NCI-H526 (cell line): ENCODE measurements at regions not wholly inside any gene's neighbourhood (a gene's known extent, or its start where the extent isn't known, plus 50 kb on each side); places are given as distances from the start of the nearest gene placed in this dataset.
"Not testable (repeated sequence)": the region's sequence is repeated elsewhere in the genome, so short reads cannot be mapped to it uniquely, and the experiment has no call there.

Experiments used
- DNase-seq, 2 experiments: peaks; one replicate each; lab custom pipeline; 2025; lab: John Stamatoyannopoulos, UW

DNA sequence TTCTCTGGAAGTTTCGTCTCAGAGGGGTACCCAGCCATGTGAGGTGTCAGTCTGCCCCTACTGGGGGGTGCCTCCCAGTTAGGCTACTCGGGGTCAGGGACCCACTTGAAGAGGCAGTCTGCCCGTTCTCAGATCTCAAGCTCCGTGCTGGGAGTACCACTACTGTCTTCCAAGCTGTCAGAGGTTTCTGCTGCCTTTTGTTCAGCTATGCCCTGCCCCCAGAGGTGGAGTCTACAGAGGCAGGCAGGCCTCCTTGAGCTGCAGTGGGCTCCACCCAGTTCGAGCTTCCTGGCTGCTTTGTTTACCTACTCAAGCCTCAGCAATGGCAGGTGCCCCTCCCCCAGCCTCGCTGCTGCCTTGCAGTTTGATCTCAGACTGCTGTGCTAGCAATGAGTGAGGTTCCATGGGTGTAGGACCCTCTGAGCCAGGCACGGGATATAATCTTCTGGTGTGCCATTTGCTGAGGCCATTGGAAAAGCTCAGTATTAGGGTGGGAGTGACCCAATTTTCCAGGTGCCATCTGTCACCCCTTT, 71.0 kb upstream of the SH3GLB1 start:
- not testable (repeated sequence) for DNase-seq

GRCh38 chr1:86633921-86634320, 70.5 kb upstream of the SH3GLB1 start:
- peak; percentile 75 to 87 for DNase-seq

DNA sequence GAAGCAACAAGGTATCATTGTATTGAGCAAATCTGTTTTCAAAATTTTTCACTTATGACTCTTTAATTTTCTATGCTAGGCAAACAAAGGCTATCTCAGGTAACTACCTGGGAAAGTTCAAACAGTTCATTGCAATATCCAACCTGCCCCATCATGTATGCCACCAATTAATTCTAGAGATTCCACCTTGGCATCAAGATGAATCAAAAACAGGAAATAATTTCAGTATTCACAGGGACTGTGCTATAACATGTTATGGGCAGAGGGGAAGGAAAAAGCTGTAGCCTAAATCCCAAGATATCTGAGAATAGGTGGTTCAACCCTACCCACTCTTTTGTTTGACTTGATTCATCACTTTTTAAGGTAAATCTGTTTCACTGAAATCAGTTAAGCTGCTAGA, 67.5 kb upstream of the SH3GLB1 start:
- DNase-seq = no peak

DNA sequence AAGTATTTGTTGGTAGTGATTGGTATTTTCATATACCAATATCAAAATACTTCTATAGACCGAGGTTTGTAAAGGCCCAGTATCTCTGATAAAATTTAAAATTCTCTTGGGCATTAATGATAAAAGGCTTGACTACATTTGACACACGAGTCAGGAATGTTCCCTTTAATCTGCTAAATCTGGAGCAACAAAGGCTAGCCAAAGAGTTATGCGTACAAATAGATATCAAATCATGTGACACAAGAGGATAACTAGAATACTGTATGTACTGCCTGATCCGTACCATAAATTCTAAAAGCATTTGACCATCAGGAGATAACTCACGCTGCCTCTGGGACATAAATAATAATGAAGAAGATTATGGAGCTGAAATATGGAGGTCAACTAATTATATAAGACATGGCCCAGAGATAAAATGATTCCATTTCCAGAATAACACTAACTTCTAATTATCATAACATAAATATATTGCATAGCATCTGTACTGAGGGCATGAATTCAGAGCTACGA, 64.2 kb upstream of the SH3GLB1 start:
- no peak for DNase-seq

GRCh38 chr1:86641318-86641717, 63.1 kb upstream of the SH3GLB1 start:
- no peak for DNase-seq

GRCh38 chr1:86644655-86645054, 59.7 kb upstream of the SH3GLB1 start:
- DNase-seq = not testable (repeated sequence)

DNA sequence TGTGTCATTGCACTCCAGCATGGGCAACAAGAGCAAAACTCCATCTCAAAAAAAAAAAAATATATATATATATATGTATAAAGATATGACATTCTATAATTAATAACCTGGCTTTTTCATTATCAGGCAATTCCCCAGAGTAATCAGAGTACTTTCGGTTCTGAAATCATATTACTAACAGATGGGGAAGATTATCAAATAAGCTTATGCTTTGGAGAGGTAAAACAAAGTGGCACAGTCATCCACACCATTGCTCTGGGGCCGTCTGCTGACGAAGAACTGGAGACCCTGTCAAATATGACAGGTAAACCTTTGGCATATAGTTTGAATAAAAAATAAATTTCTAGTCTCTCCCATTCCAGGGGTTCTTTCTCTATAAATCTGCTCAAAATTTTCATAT, 58.5 kb upstream of the SH3GLB1 start:
- DNase-seq = no peak

GRCh38 chr1:86646256-86646655, 58.1 kb upstream of the SH3GLB1 start:
- DNase-seq = no peak

DNA sequence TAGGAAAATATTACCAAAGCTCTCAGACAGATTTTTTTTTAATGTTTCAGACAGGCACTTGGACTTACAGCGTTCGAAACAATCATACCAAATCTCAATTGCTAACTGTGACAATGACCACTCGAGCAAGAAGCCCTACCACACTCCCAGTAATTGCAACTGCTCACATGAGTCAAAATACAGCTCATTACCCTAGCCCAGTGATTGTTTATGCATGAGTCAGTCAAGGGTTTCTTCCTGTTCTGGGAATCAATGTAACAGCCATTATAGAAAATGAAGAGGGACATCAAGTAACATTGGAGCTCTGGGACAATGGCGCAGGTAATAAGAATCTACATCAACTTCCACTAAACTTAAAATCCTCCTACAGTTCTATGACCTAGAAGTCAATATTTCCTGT, 56.1 kb upstream of the SH3GLB1 start:
- peak; percentile 19 to 20 for DNase-seq

DNA sequence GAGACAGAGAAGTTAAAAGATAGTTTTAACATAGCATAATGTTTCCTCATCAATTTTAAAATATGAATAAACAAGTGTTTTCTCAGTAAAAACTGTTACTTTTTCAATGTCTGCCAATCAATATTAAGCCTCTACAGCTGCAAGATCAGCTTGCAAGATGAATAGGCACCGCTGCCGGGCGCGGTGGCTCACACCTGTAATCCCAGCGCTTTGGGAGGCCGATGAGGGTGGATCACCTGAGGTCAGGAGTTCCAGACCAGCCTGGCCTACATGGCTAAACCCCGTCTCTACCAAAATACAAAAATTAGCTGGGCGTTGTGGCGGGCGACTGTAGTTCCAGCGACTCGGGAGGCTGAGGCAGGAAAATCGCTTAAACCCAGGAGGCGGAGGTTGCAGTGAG, 54.8 kb upstream of the SH3GLB1 start:
- no peak for DNase-seq

GRCh38 chr1:86650065-86650464, 54.3 kb upstream of the SH3GLB1 start:
- DNase-seq = no peak
